AG09309 (cell line): ENCODE measurements at regions not wholly inside any gene's neighbourhood (a gene's known extent, or its start where the extent isn't known, plus 50 kb on each side); places are given as distances from the start of the nearest gene placed in this dataset.

Experiments used
- DNase-seq: peaks from one replicate; pipeline ENCODE4 v3.0.0-alpha.2; 2010; ENCODE audit warnings: low read depth
- H3K4me3 ChIP-seq: 2 replicates; pipeline ENCODE4 v1.5.1; 2011; ENCODE audit warnings: mild to moderate bottlenecking, low read depth, low read length, moderate library complexity; ENCODE audit not compliant: control insufficient read depth
- CTCF ChIP-seq: IDR thresholded peaks from 2 replicates; pipeline ENCODE4 v1.5.1; 2011; ENCODE audit warnings: mild to moderate bottlenecking, low read depth, low read length, inconsistent platforms; ENCODE audit not compliant: insufficient read depth, control insufficient read depth; ENCODE audit errors: missing control alignments

GRCh38 chrX:143935601-143936000 lies 51.7 kb downstream of the UBE2NL start:
- no peak for DNase-seq
- no peak for TF ChIP-seq CTCF
- no peak overlapping the region for H3K4me3 ChIP-seq

- no peak for TF ChIP-seq CTCF
- DNase-seq = no peak
- no peak overlapping the region for H3K4me3 ChIP-seq
These were observed 56.2 kb downstream of the UBE2NL start for GRCh38 chrX:143940119-143940518.

GRCh38 chrX:143945171-143945570 lies 61.3 kb downstream of the UBE2NL start:
- no peak for TF ChIP-seq CTCF
- H3K4me3 ChIP-seq = no peak overlapping the region
- DNase-seq = no peak

- no peak for DNase-seq
- TF ChIP-seq CTCF = no peak
These were observed 80.7 kb downstream of the UBE2NL start for GRCh38 chrX:143964549-143964948.

GRCh38 chrX:143988356-143988755 lies 104.5 kb downstream of the UBE2NL start:
- no peak for DNase-seq
- TF ChIP-seq CTCF = no peak

More at GRCh38 chrX:143964549-143964948, 80.7 kb downstream of the UBE2NL start:
- no peak overlapping the region for H3K4me3 ChIP-seq

GRCh38 chrX:143994206-143994605 lies 110.3 kb downstream of the UBE2NL start:
- H3K4me3 ChIP-seq = no peak overlapping the region
- no peak for DNase-seq
- no peak for TF ChIP-seq CTCF

More at GRCh38 chrX:143988356-143988755, 104.5 kb downstream of the UBE2NL start:
- H3K4me3 ChIP-seq = no peak overlapping the region

GRCh38 chrX:143998261-143998660 lies 114.4 kb downstream of the UBE2NL start:
- H3K4me3 ChIP-seq = no peak overlapping the region
- no peak for TF ChIP-seq CTCF
- DNase-seq = no peak
